ENCODE measurements at regions not wholly inside any gene's neighbourhood (a gene's known extent, or its start where the extent isn't known, plus 50 kb on each side); places are given as distances from the start of the nearest gene placed in this dataset.
A peak's percentile ranks its signal among the peaks of the same experiment; 100 is the strongest.

GRCh38 chr13:65339241-65339640, 1890.9 kb downstream of the PCDH9 start:
- Histone ChIP-seq H3K27me3 (ENCODE audit: insufficient read depth, low read length) (no peaks in the 10 kb centered on the region), H3K36me3 (ENCODE audit: insufficient read depth, low read length) (no peaks in the 10 kb centered on the region), H3K4me1 (ENCODE audit: insufficient read depth, low read length) (no peaks in the 10 kb centered on the region), H3K4me3 (ENCODE audit: insufficient read depth, low read depth, low read length) (no peak overlapping the region), H4K20me1 (ENCODE audit: insufficient read depth, low read length) (no peaks in the 10 kb centered on the region), H3K9me3 (ENCODE audit: insufficient read depth, low read depth, low read length) (no peaks in the 10 kb centered on the region), H3K9ac (ENCODE audit: low read length) (no peak overlapping the region), H3K4me2 (ENCODE audit: low read length) (no peak overlapping the region), H2AFZ (ENCODE audit: low read depth, low read length) (no peak overlapping the region), H3K79me2 (ENCODE audit: insufficient read depth, low read length) (no peaks in the 10 kb centered on the region), H3K27ac (ENCODE audit: low read depth, low read length) (no peak overlapping the region)
- Mint-ChIP-seq H3K9me3 (ENCODE audit: unreplicated experiment) (no peaks in the 10 kb centered on the region), H3K4me3 (ENCODE audit: unreplicated experiment) (no peak overlapping the region), H3K4me1 (ENCODE audit: low read depth, unreplicated experiment) (peaks cover 12% of the 10 kb centered on the region), H3K27ac (ENCODE audit: unreplicated experiment) (peak overlapping the region; percentile 59), H3K27me3 (ENCODE audit: low read depth, unreplicated experiment) (no peaks in the 10 kb centered on the region), H3K36me3 (ENCODE audit: low read depth, unreplicated experiment) (no peaks in the 10 kb centered on the region)
- DNase-seq (ENCODE audit: low read depth) = peak; percentile 33
- FAIRE-seq = no peak
- TF ChIP-seq, protein P1, sequence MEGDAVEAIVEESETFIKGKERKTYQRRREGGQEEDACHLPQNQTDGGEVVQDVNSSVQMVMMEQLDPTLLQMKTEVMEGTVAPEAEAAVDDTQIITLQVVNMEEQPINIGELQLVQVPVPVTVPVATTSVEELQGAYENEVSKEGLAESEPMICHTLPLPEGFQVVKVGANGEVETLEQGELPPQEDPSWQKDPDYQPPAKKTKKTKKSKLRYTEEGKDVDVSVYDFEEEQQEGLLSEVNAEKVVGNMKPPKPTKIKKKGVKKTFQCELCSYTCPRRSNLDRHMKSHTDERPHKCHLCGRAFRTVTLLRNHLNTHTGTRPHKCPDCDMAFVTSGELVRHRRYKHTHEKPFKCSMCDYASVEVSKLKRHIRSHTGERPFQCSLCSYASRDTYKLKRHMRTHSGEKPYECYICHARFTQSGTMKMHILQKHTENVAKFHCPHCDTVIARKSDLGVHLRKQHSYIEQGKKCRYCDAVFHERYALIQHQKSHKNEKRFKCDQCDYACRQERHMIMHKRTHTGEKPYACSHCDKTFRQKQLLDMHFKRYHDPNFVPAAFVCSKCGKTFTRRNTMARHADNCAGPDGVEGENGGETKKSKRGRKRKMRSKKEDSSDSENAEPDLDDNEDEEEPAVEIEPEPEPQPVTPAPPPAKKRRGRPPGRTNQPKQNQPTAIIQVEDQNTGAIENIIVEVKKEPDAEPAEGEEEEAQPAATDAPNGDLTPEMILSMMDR (IDR thresholded peaks at IDR 0.05; ENCODE audit: insufficient read depth, low read depth, low read length) = no peak
- TF ChIP-seq EZH2 (IDR thresholded peaks at IDR 0.05; ENCODE audit: insufficient read depth, low read length) = no peak

- H2AFZ ChIP-seq (ENCODE audit: low read depth, low read length) = no peak overlapping the region
- H3K27ac Mint-ChIP-seq (ENCODE audit: unreplicated experiment) = no peak overlapping the region
- H4K20me1 ChIP-seq (ENCODE audit: insufficient read depth, low read length) = no peaks in the 10 kb centered on the region
- no peaks in the 10 kb centered on the region for H3K9me3 ChIP-seq (ENCODE audit: insufficient read depth, low read depth, low read length)
- no peaks in the 10 kb centered on the region for H3K79me2 ChIP-seq (ENCODE audit: insufficient read depth, low read length)
- H3K27ac ChIP-seq (ENCODE audit: low read depth, low read length) = no peak overlapping the region
- FAIRE-seq (no peak), DNase-seq (ENCODE audit: low read depth) (peak; percentile 70)
- TF ChIP-seq, protein P1 (IDR thresholded peaks at IDR 0.05; ENCODE audit: insufficient read depth, low read depth, low read length) = no peak
- TF ChIP-seq EZH2 (IDR thresholded peaks at IDR 0.05; ENCODE audit: insufficient read depth, low read length) = no peak
- H3K9me3 Mint-ChIP-seq (ENCODE audit: unreplicated experiment) = no peaks in the 10 kb centered on the region
- H3K4me3 Mint-ChIP-seq (ENCODE audit: unreplicated experiment) = no peak overlapping the region
- no peaks in the 10 kb centered on the region for H3K27me3 ChIP-seq (ENCODE audit: insufficient read depth, low read length)
- no peaks in the 10 kb centered on the region for H3K27me3 Mint-ChIP-seq (ENCODE audit: low read depth, unreplicated experiment)
- H3K9ac ChIP-seq (ENCODE audit: low read length) = no peak overlapping the region
- H3K4me1 ChIP-seq (ENCODE audit: insufficient read depth, low read length) = no peaks in the 10 kb centered on the region
- H3K36me3 Mint-ChIP-seq (ENCODE audit: low read depth, unreplicated experiment) = no peaks in the 10 kb centered on the region
- no peak overlapping the region for H3K4me2 ChIP-seq (ENCODE audit: low read length)
- H3K4me1 Mint-ChIP-seq (ENCODE audit: low read depth, unreplicated experiment) = peaks cover 8% of the 10 kb centered on the region
- H3K36me3 ChIP-seq (ENCODE audit: insufficient read depth, low read length) = no peaks in the 10 kb centered on the region
- H3K4me3 ChIP-seq (ENCODE audit: insufficient read depth, low read depth, low read length) = no peak overlapping the region
These were observed 1893.2 kb downstream of the PCDH9 start for GRCh38 chr13:65336916-65337315.

DNA sequence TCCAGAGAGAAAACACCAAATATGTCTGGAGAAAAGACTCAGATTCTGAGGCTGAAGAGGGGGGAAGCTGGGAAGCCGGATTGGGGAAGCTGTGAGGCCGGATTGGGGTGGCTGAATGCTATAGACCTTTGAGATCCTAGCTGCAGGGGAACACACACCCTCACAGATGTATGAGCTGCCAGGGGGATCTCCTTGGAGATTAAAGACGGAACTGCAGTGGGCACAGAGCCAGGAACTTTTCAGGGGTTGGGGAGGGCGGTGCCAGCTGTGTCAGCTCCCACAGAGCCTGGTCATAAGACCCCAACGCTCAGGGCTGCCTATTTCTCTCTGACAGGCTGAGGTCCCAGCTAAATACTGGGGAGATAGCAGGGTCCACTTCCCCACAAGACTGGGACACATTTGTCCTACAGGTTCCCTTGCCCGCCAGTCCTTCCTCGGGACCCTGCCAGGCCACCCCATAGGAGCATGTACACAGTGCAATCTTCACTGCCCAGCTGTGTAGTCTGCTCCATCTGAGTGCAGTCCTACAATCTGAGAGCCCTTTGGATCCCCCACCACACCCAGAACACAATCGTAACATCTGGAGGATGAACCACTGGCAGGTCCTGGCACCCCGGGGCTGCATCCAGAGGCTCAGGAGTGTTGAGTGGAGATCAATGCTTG, 1893.9 kb downstream of the PCDH9 start:
- no peaks in the 10 kb centered on the region for H3K27me3 ChIP-seq (ENCODE audit: insufficient read depth, low read length)
- H3K9me3 ChIP-seq (ENCODE audit: insufficient read depth, low read depth, low read length) = no peaks in the 10 kb centered on the region
- Mint-ChIP-seq H3K27me3 (ENCODE audit: low read depth, unreplicated experiment) (no peaks in the 10 kb centered on the region), H3K9me3 (ENCODE audit: unreplicated experiment) (no peaks in the 10 kb centered on the region), H3K4me1 (ENCODE audit: low read depth, unreplicated experiment) (peaks cover 8% of the 10 kb centered on the region), H3K4me3 (ENCODE audit: unreplicated experiment) (no peak overlapping the region), H3K27ac (ENCODE audit: unreplicated experiment) (no peak overlapping the region), H3K36me3 (ENCODE audit: low read depth, unreplicated experiment) (no peaks in the 10 kb centered on the region)
- H3K27ac ChIP-seq (ENCODE audit: low read depth, low read length) = no peak overlapping the region
- H3K4me3 ChIP-seq (ENCODE audit: insufficient read depth, low read depth, low read length) = no peak overlapping the region
- no peaks in the 10 kb centered on the region for H3K4me1 ChIP-seq (ENCODE audit: insufficient read depth, low read length)
- no peaks in the 10 kb centered on the region for H4K20me1 ChIP-seq (ENCODE audit: insufficient read depth, low read length)
- no peak overlapping the region for H2AFZ ChIP-seq (ENCODE audit: low read depth, low read length)
- DNase-seq (ENCODE audit: low read depth) (no peak), FAIRE-seq (no peak)
- TF ChIP-seq, protein P1 (IDR thresholded peaks at IDR 0.05; ENCODE audit: insufficient read depth, low read depth, low read length) = no peak
- TF ChIP-seq EZH2 (IDR thresholded peaks at IDR 0.05; ENCODE audit: insufficient read depth, low read length) = no peak
- no peak overlapping the region for H3K4me2 ChIP-seq (ENCODE audit: low read length)
- no peaks in the 10 kb centered on the region for H3K36me3 ChIP-seq (ENCODE audit: insufficient read depth, low read length)
- no peaks in the 10 kb centered on the region for H3K79me2 ChIP-seq (ENCODE audit: insufficient read depth, low read length)
- no peak overlapping the region for H3K9ac ChIP-seq (ENCODE audit: low read length)

Data from astrocyte (in vitro differentiated cells and primary cell).